BLaER1 treated with 17β-estradiol and CSF1 and Interleukin-3, amounts not matched to agents 10 nM and 100 nM (cell line): ENCODE measurements at regions not wholly inside any gene's neighbourhood (a gene's known extent, or its start where the extent isn't known, plus 50 kb on each side); places are given as distances from the start of the nearest gene placed in this dataset.

ENCODE experiments used
- H3K27ac ChIP-seq, 11 experiments: shearing (Covaris generic); formaldehyde crosslinking; 2 replicates each; pipeline ENCODE4 v1.8.1; 2022
- H3K27me3 ChIP-seq, 11 experiments: shearing (Covaris generic); formaldehyde crosslinking; 2 replicates each; pipeline ENCODE4 v1.8.1; 2022
- H3K36me3 ChIP-seq, 11 experiments: shearing (Covaris generic); formaldehyde crosslinking; 2 replicates each; pipeline ENCODE4 v1.8.1; 2022
- H3K4me1 ChIP-seq, 10 experiments: shearing (Covaris generic); formaldehyde crosslinking; 2 replicates each; pipeline ENCODE4 v1.8.1; 2022
- H3K4me2 ChIP-seq, 11 experiments: shearing (Covaris generic); formaldehyde crosslinking; 2 replicates each; pipeline ENCODE4 v1.8.1; 2022
- H3K4me3 ChIP-seq, 10 experiments: shearing (Covaris generic); formaldehyde crosslinking; 2 replicates each; pipeline ENCODE4 v1.8.1; 2022
- H3K9ac ChIP-seq, 11 experiments: shearing (Covaris generic); formaldehyde crosslinking; 2 replicates each; pipeline ENCODE4 v1.8.1; 2022
- H3K9me3 ChIP-seq, 11 experiments: shearing (Covaris generic); formaldehyde crosslinking; replicated peaks in 1 of 11; 2 replicates each; pipeline ENCODE4 v1.8.1; 2022
- H4K20me1 ChIP-seq, 11 experiments: shearing (Covaris generic); formaldehyde crosslinking; 2 replicates each; pipeline ENCODE4 v1.8.1; 2022
- Cebpa-rat ChIP-seq, 11 experiments: shearing (Covaris generic); IDR thresholded peaks; 2 replicates each; pipeline ENCODE4 v1.8.1; 2022

- H3K36me3 ChIP-seq = no peaks in the 10 kb centered on the region
- H4K20me1 ChIP-seq = no peaks in the 10 kb centered on the region
- no peak overlapping the region for H3K4me2 ChIP-seq
- no peaks in the 10 kb centered on the region for H3K4me1 ChIP-seq
- no peaks in the 10 kb centered on the region for H3K9me3 ChIP-seq
- no peak for TF ChIP-seq Cebpa-rat (IDR thresholded peaks at IDR 0.05)
- H3K27me3 ChIP-seq = no peaks in the 10 kb centered on the region
- no peak overlapping the region for H3K9ac ChIP-seq
- H3K27ac ChIP-seq = no peak overlapping the region
- no peak overlapping the region for H3K4me3 ChIP-seq
Observed at GRCh38 chr1:221626041-221626440, 115.8 kb downstream of the DUSP10 start.

- no peak overlapping the region for H3K9ac ChIP-seq
- TF ChIP-seq Cebpa-rat (IDR thresholded peaks at IDR 0.05) = no peak
- no peaks in the 10 kb centered on the region for H4K20me1 ChIP-seq
- no peaks in the 10 kb centered on the region for H3K36me3 ChIP-seq
- H3K27me3 ChIP-seq = no peaks in the 10 kb centered on the region
- H3K27ac ChIP-seq = no peak overlapping the region
- H3K9me3 ChIP-seq = no peaks in the 10 kb centered on the region
- H3K4me2 ChIP-seq = no peak overlapping the region
- H3K4me3 ChIP-seq = no peak overlapping the region
- no peaks in the 10 kb centered on the region for H3K4me1 ChIP-seq
Observed at GRCh38 chr1:221630236-221630635, 111.7 kb downstream of the DUSP10 start.

GRCh38 chr1:221631556-221631955 is 110.3 kb downstream of the DUSP10 start:
- H3K9ac ChIP-seq = no peak overlapping the region
- H4K20me1 ChIP-seq = no peaks in the 10 kb centered on the region
- H3K27me3 ChIP-seq = no peaks in the 10 kb centered on the region

GRCh38 chr1:221632072-221632471 is 109.8 kb downstream of the DUSP10 start:
- H3K9me3 ChIP-seq = no peaks in the 10 kb centered on the region
- H3K27ac ChIP-seq = no peak overlapping the region
- no peak overlapping the region for H3K9ac ChIP-seq
- TF ChIP-seq Cebpa-rat (IDR thresholded peaks at IDR 0.05) = no peak
- H3K36me3 ChIP-seq = no peaks in the 10 kb centered on the region
- H3K4me3 ChIP-seq = no peak overlapping the region
- no peaks in the 10 kb centered on the region for H3K27me3 ChIP-seq
- no peaks in the 10 kb centered on the region for H4K20me1 ChIP-seq
- no peaks in the 10 kb centered on the region for H3K4me1 ChIP-seq
- H3K4me2 ChIP-seq = no peak overlapping the region

More at GRCh38 chr1:221631556-221631955, 110.3 kb downstream of the DUSP10 start:
- TF ChIP-seq Cebpa-rat (IDR thresholded peaks at IDR 0.05) = no peak
- Histone ChIP-seq H3K9me3 (no peaks in the 10 kb centered on the region), H3K4me2 (no peak overlapping the region), H3K4me3 (no peak overlapping the region), H3K4me1 (no peaks in the 10 kb centered on the region), H3K27ac (no peak overlapping the region), H3K36me3 (no peaks in the 10 kb centered on the region)

- Histone ChIP-seq H4K20me1 (no peaks in the 10 kb centered on the region; a peak in 1 of 22 replicates), H3K4me2 (no peak overlapping the region), H3K27ac (no peak overlapping the region), H3K27me3 (no peaks in the 10 kb centered on the region), H3K4me1 (no peaks in the 10 kb centered on the region), H3K4me3 (no peak overlapping the region), H3K9me3 (no peaks in the 10 kb centered on the region), H3K36me3 (no peaks in the 10 kb centered on the region), H3K9ac (no peak overlapping the region)
- no peak for TF ChIP-seq Cebpa-rat (IDR thresholded peaks at IDR 0.05)
Observed at GRCh38 chr1:221633841-221634409, 108.0 kb downstream of the DUSP10 start.

GRCh38 chr1:221634606-221635005 is 107.3 kb downstream of the DUSP10 start:
- Histone ChIP-seq H3K4me3 (no peak overlapping the region), H3K27me3 (no peaks in the 10 kb centered on the region), H3K4me1 (no peaks in the 10 kb centered on the region), H3K27ac (no peak overlapping the region), H4K20me1 (no peaks in the 10 kb centered on the region; a peak in 1 of 22 replicates), H3K9me3 (no peaks in the 10 kb centered on the region), H3K9ac (no peak overlapping the region), H3K4me2 (no peak overlapping the region), H3K36me3 (no peaks in the 10 kb centered on the region)
- TF ChIP-seq Cebpa-rat (IDR thresholded peaks at IDR 0.05) = no peak

GRCh38 chr1:221635305-221635704 is 106.6 kb downstream of the DUSP10 start:
- H3K27ac ChIP-seq = no peak overlapping the region
- no peak for TF ChIP-seq Cebpa-rat (IDR thresholded peaks at IDR 0.05)
- H4K20me1 ChIP-seq = no peaks in the 10 kb centered on the region; a peak in 1 of 22 replicates
- no peak overlapping the region for H3K4me2 ChIP-seq
- H3K36me3 ChIP-seq = no peaks in the 10 kb centered on the region
- H3K9ac ChIP-seq = no peak overlapping the region
- H3K4me1 ChIP-seq = no peaks in the 10 kb centered on the region
- H3K9me3 ChIP-seq = no peaks in the 10 kb centered on the region
- H3K4me3 ChIP-seq = no peak overlapping the region
- H3K27me3 ChIP-seq = no peaks in the 10 kb centered on the region

GRCh38 chr1:221636096-221636495 is 105.8 kb downstream of the DUSP10 start:
- Histone ChIP-seq H4K20me1 (no peaks in the 10 kb centered on the region; a peak in 1 of 22 replicates), H3K4me2 (no peak overlapping the region), H3K27me3 (no peaks in the 10 kb centered on the region), H3K27ac (no peak overlapping the region), H3K4me1 (no peaks in the 10 kb centered on the region), H3K4me3 (no peak overlapping the region), H3K9me3 (no peaks in the 10 kb centered on the region), H3K9ac (no peak overlapping the region), H3K36me3 (no peaks in the 10 kb centered on the region)
- TF ChIP-seq Cebpa-rat (IDR thresholded peaks at IDR 0.05) = no peak

GRCh38 chr1:221636967-221637366 is 104.9 kb downstream of the DUSP10 start:
- Histone ChIP-seq H3K9ac (no peak overlapping the region), H3K4me1 (no peaks in the 10 kb centered on the region), H3K4me3 (no peak overlapping the region), H3K9me3 (no peaks in the 10 kb centered on the region), H3K4me2 (no peak overlapping the region), H3K36me3 (no peaks in the 10 kb centered on the region), H3K27ac (no peak overlapping the region), H4K20me1 (no peaks in the 10 kb centered on the region; a peak in 1 of 22 replicates), H3K27me3 (no peaks in the 10 kb centered on the region)
- TF ChIP-seq Cebpa-rat (IDR thresholded peaks at IDR 0.05) = no peak

GRCh38 chr1:221637641-221638041 is 104.2 kb downstream of the DUSP10 start:
- no peak overlapping the region for H3K9ac ChIP-seq
- no peak for TF ChIP-seq Cebpa-rat (IDR thresholded peaks at IDR 0.05)
- no peaks in the 10 kb centered on the region; a peak in 1 of 22 replicates for H4K20me1 ChIP-seq
- no peak overlapping the region for H3K4me2 ChIP-seq
- H3K4me1 ChIP-seq = no peaks in the 10 kb centered on the region
- H3K27ac ChIP-seq = no peak overlapping the region
- no peaks in the 10 kb centered on the region for H3K9me3 ChIP-seq
- no peaks in the 10 kb centered on the region for H3K27me3 ChIP-seq
- no peak overlapping the region for H3K4me3 ChIP-seq
- no peaks in the 10 kb centered on the region for H3K36me3 ChIP-seq
